ENCODE measurements at regions not wholly inside any gene's neighbourhood (a gene's known extent, or its start where the extent isn't known, plus 50 kb on each side); places are given as distances from the start of the nearest gene placed in this dataset.
A peak's percentile ranks its signal among the peaks of the same experiment; 100 is the strongest.

GRCh38 chr5:167779644-167780043, 511.8 kb upstream of the WWC1 start:
- no peak for DNase-seq (ENCODE audit: low spot score)
- intact Hi-C loops (cut with DNase I): no loop called here
- ATAC-seq: no peak

- ATAC-seq: no peak
- intact Hi-C loops (cut with DNase I): no loop called here
- DNase-seq (ENCODE audit: low spot score): no peak
Measured at GRCh38 chr5:167780177-167780576, 511.3 kb upstream of the WWC1 start.

- intact Hi-C loops (cut with DNase I): no loop called here
- ATAC-seq: peak; percentile 87
- DNase-seq (ENCODE audit: low spot score): peak; percentile 60
Measured at GRCh38 chr5:167783145-167783817, 508.2 kb upstream of the WWC1 start.

- DNase-seq (ENCODE audit: low spot score) (no peak), ATAC-seq (no peak)
- intact Hi-C loops (cut with DNase I): no loop called here
Measured at GRCh38 chr5:167785106-167785505, 506.3 kb upstream of the WWC1 start.

- intact Hi-C loops (cut with DNase I): no loop called here
- no peak for DNase-seq (ENCODE audit: low spot score)
Measured at GRCh38 chr5:167785901-167786300, 505.5 kb upstream of the WWC1 start.

GRCh38 chr5:167786871-167787578, 504.4 kb upstream of the WWC1 start:
- intact Hi-C loops (cut with DNase I): no loop called here
- ATAC-seq: no peak
- DNase-seq (ENCODE audit: low spot score): no peak

More at GRCh38 chr5:167785901-167786300, 505.5 kb upstream of the WWC1 start:
- no peak for ATAC-seq

- intact Hi-C loops (cut with DNase I): no loop called here
- ATAC-seq (no peak), DNase-seq (ENCODE audit: low spot score) (no peak)
Measured at GRCh38 chr5:167790045-167790444, 501.4 kb upstream of the WWC1 start.

- ATAC-seq: peak; percentile 47
Measured at GRCh38 chr5:167790462-167791260, 500.8 kb upstream of the WWC1 start.

GRCh38 chr5:167792514-167792913, 498.9 kb upstream of the WWC1 start:
- intact Hi-C loops (cut with DNase I): no loop called here
- ATAC-seq: no peak

More at GRCh38 chr5:167790462-167791260, 500.8 kb upstream of the WWC1 start:
- no peak for DNase-seq (ENCODE audit: low spot score)
- intact Hi-C loops (cut with DNase I): no loop called here

GRCh38 chr5:167793700-167794099, 497.7 kb upstream of the WWC1 start:
- no peak for ATAC-seq
- intact Hi-C loops (cut with DNase I): no loop called here

More at GRCh38 chr5:167792514-167792913, 498.9 kb upstream of the WWC1 start:
- no peak for DNase-seq (ENCODE audit: low spot score)

GRCh38 chr5:167794121-167794520, 497.3 kb upstream of the WWC1 start:
- DNase-seq (ENCODE audit: low spot score): no peak
- no peak for ATAC-seq
- intact Hi-C loops (cut with DNase I): no loop called here

More at GRCh38 chr5:167793700-167794099, 497.7 kb upstream of the WWC1 start:
- DNase-seq (ENCODE audit: low spot score): no peak

GRCh38 chr5:167796672-167797071, 494.8 kb upstream of the WWC1 start:
- no peak for DNase-seq (ENCODE audit: low spot score)
- no peak for ATAC-seq
- intact Hi-C loops (cut with DNase I): no loop called here

GRCh38 chr5:167797933-167798332, 493.5 kb upstream of the WWC1 start:
- intact Hi-C loops (cut with DNase I): no loop called here
- ATAC-seq (peak; percentile 63), DNase-seq (ENCODE audit: low spot score) (no peak)

GRCh38 chr5:167798448-167798847, 493.0 kb upstream of the WWC1 start:
- DNase-seq (ENCODE audit: low spot score) (no peak), ATAC-seq (peak; percentile 75)
- intact Hi-C loops (cut with DNase I): no loop called here

- intact Hi-C loops (cut with DNase I): no loop called here
- ATAC-seq (no peak), DNase-seq (ENCODE audit: low spot score) (no peak)
Measured at GRCh38 chr5:167800427-167800826, 491.0 kb upstream of the WWC1 start.

- no peak for ATAC-seq
- no peak for DNase-seq (ENCODE audit: low spot score)
- intact Hi-C loops (cut with DNase I): no loop called here
Measured at GRCh38 chr5:167801999-167802398, 489.4 kb upstream of the WWC1 start.

GRCh38 chr5:167802755-167803431, 488.6 kb upstream of the WWC1 start:
- ATAC-seq: no peak
- DNase-seq (ENCODE audit: low spot score): no peak
- intact Hi-C loops (cut with DNase I): no loop called here

GRCh38 chr5:167804512-167805220, 486.8 kb upstream of the WWC1 start:
- intact Hi-C loops (cut with DNase I): no loop called here
- DNase-seq (ENCODE audit: low spot score): no peak
- ATAC-seq: no peak

GRCh38 chr5:167810573-167810972, 480.9 kb upstream of the WWC1 start:
- DNase-seq (ENCODE audit: low spot score): no peak
- ATAC-seq: no peak
- intact Hi-C loops (cut with DNase I): no loop called here

All from sciatic nerve (tissue), 2 donors.